HEK293 (cell line): ENCODE measurements at regions not wholly inside any gene's neighbourhood (a gene's known extent, or its start where the extent isn't known, plus 50 kb on each side); places are given as distances from the start of the nearest gene placed in this dataset.

Source experiments
- CTCF ChIA-PET: fragments of 350-600 bp; formaldehyde crosslinking; extraction: SDS; loops from one replicate; lab custom pipeline; 2021; ENCODE audit warnings: antibody characterized with exemption; lab: Yijun Ruan, JAX
- POLR2A ChIA-PET: fragments of 300-600 bp; formaldehyde crosslinking; extraction: SDS; loops from one replicate; lab custom pipeline; 2020; ENCODE audit warnings: antibody characterized with exemption, inconsistent platforms; lab: Yijun Ruan, JAX
- H3K27ac ChIP-seq: fragments of 200-500 bp; sonication (Bioruptor generic); 2 replicates; pipeline ENCODE4 v1.5.1; 2014; ENCODE audit warnings: low read depth, low read length, control low read depth, inconsistent platforms; ENCODE audit errors: extremely low read depth
- H3K36me3 ChIP-seq, 2 experiments: fragments of 200-500 bp in 1 of 2; sonication (Bioruptor generic) in 1 of 2; 1 replicate in 1 of 2; 2 replicates in 1 of 2; pipeline ENCODE4 v1.5.1; 2014 to 2017; ENCODE audit warnings: inconsistent platforms in 2 of 2, low read length in 2 of 2; ENCODE audit not compliant: control insufficient read depth in 2 of 2, insufficient read depth in 1 of 2
- H3K4me1 ChIP-seq: fragments of 200-500 bp; sonication (Bioruptor generic); 2 replicates; pipeline ENCODE4 v1.5.1; 2014; ENCODE audit warnings: mild to moderate bottlenecking, low read length, inconsistent platforms; ENCODE audit not compliant: control insufficient read depth, insufficient read depth
- H3K4me3 ChIP-seq: 2 replicates; pipeline ENCODE4 v1.5.1; 2011; ENCODE audit warnings: low read depth, mild to moderate bottlenecking, control low read depth, low read length, moderate library complexity
- H3K9me3 ChIP-seq: fragments of 200-500 bp; sonication (Bioruptor generic); 2 replicates; pipeline ENCODE4 v1.5.1; 2014; ENCODE audit warnings: low read depth, low read length, inconsistent platforms; ENCODE audit not compliant: control insufficient read depth, insufficient read depth
- EGR2 ChIP-seq: fragments of 450-650 bp; formaldehyde crosslinking; IDR thresholded peaks from 2 replicates; pipeline ENCODE4 v1.5.1; 2016; ENCODE audit warnings: low read depth, missing biosample characterization, missing genetic modification characterization
- SCRT1 ChIP-seq: fragments of 450-650 bp; formaldehyde crosslinking; IDR thresholded peaks from 2 replicates; pipeline ENCODE4 v1.5.1; 2016; ENCODE audit warnings: missing biosample characterization, missing genetic modification characterization, borderline replicate concordance
- SCRT2 ChIP-seq: fragments of 450-650 bp; formaldehyde crosslinking; IDR thresholded peaks from 2 replicates; pipeline ENCODE4 v1.5.1; 2016; ENCODE audit warnings: missing biosample characterization, missing genetic modification characterization
- SP2 ChIP-seq: fragments of 450-650 bp; formaldehyde crosslinking; IDR thresholded peaks from 2 replicates; pipeline ENCODE4 v1.5.1; 2016; ENCODE audit warnings: missing biosample characterization, missing genetic modification characterization
- ZBTB21 ChIP-seq: fragments of 450-650 bp; formaldehyde crosslinking; IDR thresholded peaks from 2 replicates; pipeline ENCODE4 v1.5.1; 2017; ENCODE audit warnings: missing biosample characterization, missing genetic modification characterization
- ZFP41 ChIP-seq: fragments of 450-650 bp; formaldehyde crosslinking; IDR thresholded peaks from 2 replicates; pipeline ENCODE4 v1.5.1; 2016; ENCODE audit warnings: missing biosample characterization, missing genetic modification characterization, borderline replicate concordance
- ZNF155 ChIP-seq: fragments of 450-650 bp; formaldehyde crosslinking; IDR thresholded peaks from 2 replicates; pipeline ENCODE4 v1.5.1; 2016; ENCODE audit warnings: missing biosample characterization, missing genetic modification characterization
- ZNF202 ChIP-seq: fragments of 450-650 bp; formaldehyde crosslinking; IDR thresholded peaks from 2 replicates; pipeline ENCODE4 v1.5.1; 2016; ENCODE audit warnings: missing biosample characterization, missing genetic modification characterization, borderline replicate concordance
- ZNF211 ChIP-seq: fragments of 450-650 bp; formaldehyde crosslinking; IDR thresholded peaks from 2 replicates; pipeline ENCODE4 v1.5.1; 2016; ENCODE audit warnings: low read depth, missing biosample characterization, missing genetic modification characterization
- ZNF214 ChIP-seq: fragments of 450-650 bp; formaldehyde crosslinking; IDR thresholded peaks from 2 replicates; pipeline ENCODE4 v1.5.1; 2017; ENCODE audit warnings: missing biosample characterization, mild to moderate bottlenecking, missing genetic modification characterization, borderline replicate concordance
- ZNF23 ChIP-seq: fragments of 450-650 bp; formaldehyde crosslinking; IDR thresholded peaks from 2 replicates; pipeline ENCODE4 v1.5.1; 2016; ENCODE audit warnings: missing biosample characterization, missing genetic modification characterization, borderline replicate concordance
- ZNF302 ChIP-seq: fragments of 450-650 bp; formaldehyde crosslinking; IDR thresholded peaks from 2 replicates; pipeline ENCODE4 v1.5.1; 2016; ENCODE audit warnings: missing biosample characterization, missing genetic modification characterization, low read depth
- ZNF548 ChIP-seq: fragments of 450-650 bp; formaldehyde crosslinking; IDR thresholded peaks from 2 replicates; pipeline ENCODE4 v1.5.1; 2016; ENCODE audit warnings: missing biosample characterization, missing genetic modification characterization
- ZNF549 ChIP-seq: fragments of 450-650 bp; IDR thresholded peaks from 2 replicates; pipeline ENCODE4 v1.5.1; 2018; ENCODE audit warnings: missing biosample characterization, missing genetic modification characterization, mild to moderate bottlenecking, inconsistent platforms, moderate library complexity
- ZNF645 ChIP-seq: fragments of 450-650 bp; formaldehyde crosslinking; IDR thresholded peaks from 2 replicates; pipeline ENCODE4; 2016; ENCODE audit warnings: missing biosample characterization, missing genetic modification characterization
- ZNF658 ChIP-seq: fragments of 450-650 bp; formaldehyde crosslinking; IDR thresholded peaks from 2 replicates; pipeline ENCODE4; 2016; ENCODE audit warnings: missing biosample characterization, missing genetic modification characterization
- ZNF670 ChIP-seq: fragments of 450-650 bp; formaldehyde crosslinking; IDR thresholded peaks from 2 replicates; pipeline ENCODE4 v1.5.1; 2016; ENCODE audit warnings: missing biosample characterization, missing genetic modification characterization, low read depth
- ZNF701 ChIP-seq: fragments of 450-650 bp; formaldehyde crosslinking; IDR thresholded peaks from 2 replicates; pipeline ENCODE4 v1.5.1; 2016; ENCODE audit warnings: missing biosample characterization, missing genetic modification characterization
- ZSCAN30 ChIP-seq: fragments of 450-650 bp; IDR thresholded peaks from 2 replicates; pipeline ENCODE4 v1.5.1; 2018; ENCODE audit warnings: missing biosample characterization, mild to moderate bottlenecking, missing genetic modification characterization, moderate library complexity
- TF ChIP-seq, protein P1 (sequence below): sonication (generic); formaldehyde crosslinking; IDR thresholded peaks from 2 replicates; pipeline ENCODE4 v1.8.1; 2022; ENCODE audit warnings: mild to moderate bottlenecking, moderate library complexity, missing genetic modification reagents
- TF ChIP-seq, protein P2 (sequence below): fragments of 450-650 bp; formaldehyde crosslinking; IDR thresholded peaks from 2 replicates; pipeline ENCODE4 v1.5.1; 2016; ENCODE audit warnings: missing biosample characterization, missing genetic modification characterization

DNA sequence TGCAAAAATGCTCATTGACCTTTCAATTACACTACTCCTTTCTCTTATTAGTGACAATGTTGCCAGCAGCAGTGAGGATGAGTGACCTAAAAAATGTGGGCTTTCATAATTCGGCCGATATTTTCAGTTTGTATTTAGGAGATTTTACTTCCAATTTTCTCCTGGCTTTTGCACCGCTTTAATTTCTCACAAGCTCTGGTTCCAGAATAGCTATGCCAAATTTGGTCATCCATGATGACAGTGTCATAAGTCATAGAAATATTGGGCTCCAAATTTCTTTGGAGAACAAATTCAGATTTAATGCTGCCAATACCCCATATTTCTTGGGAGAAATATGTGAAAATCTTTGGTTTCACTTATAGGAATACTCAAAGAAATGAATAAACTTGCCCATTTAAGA is 187.7 kb upstream of the HCCS start (continued):
- TF ChIP-seq ZNF302 (tag by site-specific recombination) (no peak), SCRT2 (tag by site-specific recombination) (no peak), SP2 (tag by site-specific recombination) (no peak)

DNA sequence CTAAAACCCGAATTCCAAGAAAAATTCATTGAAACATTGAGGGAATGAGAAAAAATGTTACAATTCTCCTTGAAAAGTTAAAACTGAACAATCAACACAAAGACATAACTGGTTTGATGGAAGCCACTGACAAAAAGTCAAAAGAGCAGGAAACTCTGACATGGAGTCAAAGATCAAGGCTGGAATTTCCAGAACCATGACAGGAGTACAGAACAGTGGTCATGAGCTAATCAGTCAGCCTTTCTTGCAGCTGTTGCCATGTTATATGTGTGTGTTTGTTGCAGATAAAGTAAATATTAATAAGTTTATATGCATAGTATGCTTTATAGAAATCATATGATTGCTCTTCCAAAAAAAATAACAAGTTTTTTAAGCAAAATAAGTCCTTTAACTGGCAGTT is 184.7 kb upstream of the HCCS start:
- Histone ChIP-seq H3K9me3 (no peaks in the 10 kb centered on the region), H3K36me3 (no peaks in the 10 kb centered on the region), H3K4me3 (no peak overlapping the region), H3K27ac (no peak overlapping the region), H3K4me1 (no peaks in the 10 kb centered on the region)
- ChIA-PET POLR2A (no interaction called here), CTCF (no interaction called here)
- no peak for TF ChIP-seq ZNF211 (tag by site-specific recombination)
- no peak for TF ChIP-seq ZNF645 (tag by site-specific recombination)
- no peak for TF ChIP-seq SCRT1 (tag by site-specific recombination)
- TF ChIP-seq ZNF548 (tag by site-specific recombination): no peak
- TF ChIP-seq, protein P1, sequence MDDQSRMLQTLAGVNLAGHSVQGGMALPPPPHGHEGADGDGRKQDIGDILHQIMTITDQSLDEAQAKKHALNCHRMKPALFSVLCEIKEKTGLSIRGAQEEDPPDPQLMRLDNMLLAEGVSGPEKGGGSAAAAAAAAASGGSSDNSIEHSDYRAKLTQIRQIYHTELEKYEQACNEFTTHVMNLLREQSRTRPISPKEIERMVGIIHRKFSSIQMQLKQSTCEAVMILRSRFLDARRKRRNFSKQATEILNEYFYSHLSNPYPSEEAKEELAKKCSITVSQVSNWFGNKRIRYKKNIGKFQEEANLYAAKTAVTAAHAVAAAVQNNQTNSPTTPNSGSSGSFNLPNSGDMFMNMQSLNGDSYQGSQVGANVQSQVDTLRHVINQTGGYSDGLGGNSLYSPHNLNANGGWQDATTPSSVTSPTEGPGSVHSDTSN (CRISPR knock-in tag): no peak
- TF ChIP-seq ZBTB21 (tag by site-specific recombination): no peak
- TF ChIP-seq ZNF214 (tag by site-specific recombination): no peak
- TF ChIP-seq ZNF155 (tag by site-specific recombination): no peak
- TF ChIP-seq ZNF658 (tag by site-specific recombination): no peak
- TF ChIP-seq ZNF670: no peak
- TF ChIP-seq, protein P2, sequence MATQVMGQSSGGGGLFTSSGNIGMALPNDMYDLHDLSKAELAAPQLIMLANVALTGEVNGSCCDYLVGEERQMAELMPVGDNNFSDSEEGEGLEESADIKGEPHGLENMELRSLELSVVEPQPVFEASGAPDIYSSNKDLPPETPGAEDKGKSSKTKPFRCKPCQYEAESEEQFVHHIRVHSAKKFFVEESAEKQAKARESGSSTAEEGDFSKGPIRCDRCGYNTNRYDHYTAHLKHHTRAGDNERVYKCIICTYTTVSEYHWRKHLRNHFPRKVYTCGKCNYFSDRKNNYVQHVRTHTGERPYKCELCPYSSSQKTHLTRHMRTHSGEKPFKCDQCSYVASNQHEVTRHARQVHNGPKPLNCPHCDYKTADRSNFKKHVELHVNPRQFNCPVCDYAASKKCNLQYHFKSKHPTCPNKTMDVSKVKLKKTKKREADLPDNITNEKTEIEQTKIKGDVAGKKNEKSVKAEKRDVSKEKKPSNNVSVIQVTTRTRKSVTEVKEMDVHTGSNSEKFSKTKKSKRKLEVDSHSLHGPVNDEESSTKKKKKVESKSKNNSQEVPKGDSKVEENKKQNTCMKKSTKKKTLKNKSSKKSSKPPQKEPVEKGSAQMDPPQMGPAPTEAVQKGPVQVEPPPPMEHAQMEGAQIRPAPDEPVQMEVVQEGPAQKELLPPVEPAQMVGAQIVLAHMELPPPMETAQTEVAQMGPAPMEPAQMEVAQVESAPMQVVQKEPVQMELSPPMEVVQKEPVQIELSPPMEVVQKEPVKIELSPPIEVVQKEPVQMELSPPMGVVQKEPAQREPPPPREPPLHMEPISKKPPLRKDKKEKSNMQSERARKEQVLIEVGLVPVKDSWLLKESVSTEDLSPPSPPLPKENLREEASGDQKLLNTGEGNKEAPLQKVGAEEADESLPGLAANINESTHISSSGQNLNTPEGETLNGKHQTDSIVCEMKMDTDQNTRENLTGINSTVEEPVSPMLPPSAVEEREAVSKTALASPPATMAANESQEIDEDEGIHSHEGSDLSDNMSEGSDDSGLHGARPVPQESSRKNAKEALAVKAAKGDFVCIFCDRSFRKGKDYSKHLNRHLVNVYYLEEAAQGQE (tag by site-specific recombination): no peak
- TF ChIP-seq ZNF23 (tag by site-specific recombination): no peak
- TF ChIP-seq EGR2 (tag by site-specific recombination): no peak
- no peak for TF ChIP-seq ZNF549 (tag by site-specific recombination)
- no peak for TF ChIP-seq ZFP41 (tag by site-specific recombination)
- TF ChIP-seq ZNF202 (tag by site-specific recombination): no peak
- TF ChIP-seq ZSCAN30: no peak
- TF ChIP-seq ZNF701 (tag by site-specific recombination): no peak
